Panc1 (cell line): ENCODE measurements at regions not wholly inside any gene's neighbourhood (a gene's known extent, or its start where the extent isn't known, plus 50 kb on each side); places are given as distances from the start of the nearest gene placed in this dataset.

Experiments used
- ATAC-seq: fragments of 200-7000 bp; cut with Tn5 transposase; 2 replicates; pipeline ENCODE4 v1.9.1; 2020; ENCODE audit warnings: mild to moderate bottlenecking, moderate library complexity
- BruUV-seq: library from RNA; stranded (reverse); fragments of 400-500 nt; replicated peaks from 2 replicates; lab custom pipeline; 2021; lab: Mats Ljungman, UMichigan
- CTCF ChIA-PET: fragments of 300-600 bp; sonication (Branson Sonifier 250); formaldehyde crosslinking; loops from one replicate; lab custom pipeline; 2022; ENCODE audit warnings: antibody characterized with exemption; lab: Charles Lee
- POLR2A ChIA-PET: fragments of 300-600 bp; sonication (Branson Sonifier 250); formaldehyde crosslinking; loops from one replicate; lab custom pipeline; 2022; ENCODE audit warnings: antibody characterized with exemption; lab: Charles Lee
- DNase-seq: peaks from one replicate; pipeline ENCODE4 v3.0.0-alpha.2; 2010; ENCODE audit warnings: low read depth, low spot score
- H3K27ac ChIP-seq: 2 replicates; pipeline ENCODE4 v1.5.1; 2011; ENCODE audit warnings: mild to moderate bottlenecking, low read length, inconsistent platforms
- H3K27me3 ChIP-seq: fragments of 200-500 bp; sonication (Bioruptor generic); 2 replicates; pipeline ENCODE4 v1.6.0; 2014; ENCODE audit warnings: low read length, inconsistent platforms; ENCODE audit not compliant: control insufficient read depth, insufficient read depth
- H3K36me3 ChIP-seq: fragments of 200-500 bp; sonication (Bioruptor generic); 2 replicates; pipeline ENCODE4 v1.5.1; 2014; ENCODE audit warnings: inconsistent platforms, mild to moderate bottlenecking, low read length, moderate library complexity; ENCODE audit not compliant: control insufficient read depth, insufficient read depth
- H3K4me1 ChIP-seq: 2 replicates; pipeline ENCODE4 v1.5.1; 2011; ENCODE audit warnings: inconsistent platforms, mild to moderate bottlenecking, low read length, moderate library complexity; ENCODE audit not compliant: control insufficient read depth, insufficient read depth
- H3K4me3 ChIP-seq, 2 experiments: 2 replicates each; pipeline ENCODE4 v1.5.1; 2011 to 2012; ENCODE audit warnings: low read depth in 2 of 2, low read length in 2 of 2, mild to moderate bottlenecking in 2 of 2, inconsistent platforms in 1 of 2, moderate library complexity in 1 of 2
- H3K9me3 ChIP-seq: fragments of 200-500 bp; sonication (Bioruptor generic); 2 replicates; pipeline ENCODE4 v1.5.1; 2014; ENCODE audit warnings: low read depth, mild to moderate bottlenecking, inconsistent platforms, low read length, moderate library complexity; ENCODE audit not compliant: control insufficient read depth, insufficient read depth
- POLR2AphosphoS5 ChIP-seq: IDR thresholded peaks from 2 replicates; pipeline ENCODE4 v1.6.1; 2012; ENCODE audit warnings: mild to moderate bottlenecking, low read depth, low read length, moderate library complexity
- SIN3A ChIP-seq: IDR thresholded peaks from 2 replicates; pipeline ENCODE4 v1.6.1; 2012; ENCODE audit warnings: low read depth, mild to moderate bottlenecking, low read length, moderate library complexity, borderline replicate concordance; ENCODE audit not compliant: insufficient read depth
- TCF7L2 ChIP-seq: IDR thresholded peaks from 2 replicates; pipeline ENCODE4 v1.6.1; 2011; ENCODE audit warnings: mild to moderate bottlenecking, low read depth, low read length, inconsistent platforms
- in situ Hi-C: cut with HindIII; loops from 2 replicates; pipeline ENCODE4 v1.10.0; 2016; ENCODE audit warnings: low sequenced_read_pairs, low pct_unique_long_range_greater_than_20kb
- intact Hi-C: fragments of 100-400 bp; cut with micrococcal nuclease; formaldehyde crosslinking; loops from one replicate; pipeline ENCODE4 v1.10.0; 2022; ENCODE audit not compliant: unreplicated experiment
- TF ChIP-seq, protein P1 (sequence below), 2 experiments: IDR thresholded peaks; 2 replicates each; pipeline ENCODE4 v1.6.1; 2011 to 2012; ENCODE audit warnings: low read depth in 2 of 2, control low read depth in 1 of 2, low read length in 1 of 2, mild to moderate bottlenecking in 1 of 2, moderate library complexity in 1 of 2; ENCODE audit not compliant: insufficient read depth in 1 of 2
- TF ChIP-seq, protein P2 (sequence below): fragments of 450-650 bp; IDR thresholded peaks from 2 replicates; pipeline ENCODE4 v1.5.1; 2017; ENCODE audit warnings: mild to moderate bottlenecking

DNA sequence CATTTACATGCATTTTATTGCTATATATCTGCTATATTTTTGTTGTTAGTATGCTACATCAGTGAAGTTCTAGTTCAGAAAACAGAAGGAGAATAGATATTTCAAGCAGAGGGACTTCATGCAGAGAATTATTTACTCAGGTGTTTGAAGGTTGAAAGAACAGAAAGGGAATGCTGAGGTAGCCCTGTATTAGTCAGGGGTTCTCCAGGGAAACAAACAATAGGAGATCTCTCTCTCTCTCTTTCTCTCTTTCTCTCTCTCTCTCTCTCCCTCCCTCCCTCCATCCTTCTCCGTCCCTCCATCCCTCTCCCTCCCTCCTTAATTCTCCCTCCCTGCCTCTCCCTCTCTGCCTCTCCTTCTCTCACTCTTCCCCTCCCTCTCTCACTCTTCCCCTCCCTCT lies 114.3 kb upstream of the TDRD3 start:
- TF ChIP-seq, protein P1, sequence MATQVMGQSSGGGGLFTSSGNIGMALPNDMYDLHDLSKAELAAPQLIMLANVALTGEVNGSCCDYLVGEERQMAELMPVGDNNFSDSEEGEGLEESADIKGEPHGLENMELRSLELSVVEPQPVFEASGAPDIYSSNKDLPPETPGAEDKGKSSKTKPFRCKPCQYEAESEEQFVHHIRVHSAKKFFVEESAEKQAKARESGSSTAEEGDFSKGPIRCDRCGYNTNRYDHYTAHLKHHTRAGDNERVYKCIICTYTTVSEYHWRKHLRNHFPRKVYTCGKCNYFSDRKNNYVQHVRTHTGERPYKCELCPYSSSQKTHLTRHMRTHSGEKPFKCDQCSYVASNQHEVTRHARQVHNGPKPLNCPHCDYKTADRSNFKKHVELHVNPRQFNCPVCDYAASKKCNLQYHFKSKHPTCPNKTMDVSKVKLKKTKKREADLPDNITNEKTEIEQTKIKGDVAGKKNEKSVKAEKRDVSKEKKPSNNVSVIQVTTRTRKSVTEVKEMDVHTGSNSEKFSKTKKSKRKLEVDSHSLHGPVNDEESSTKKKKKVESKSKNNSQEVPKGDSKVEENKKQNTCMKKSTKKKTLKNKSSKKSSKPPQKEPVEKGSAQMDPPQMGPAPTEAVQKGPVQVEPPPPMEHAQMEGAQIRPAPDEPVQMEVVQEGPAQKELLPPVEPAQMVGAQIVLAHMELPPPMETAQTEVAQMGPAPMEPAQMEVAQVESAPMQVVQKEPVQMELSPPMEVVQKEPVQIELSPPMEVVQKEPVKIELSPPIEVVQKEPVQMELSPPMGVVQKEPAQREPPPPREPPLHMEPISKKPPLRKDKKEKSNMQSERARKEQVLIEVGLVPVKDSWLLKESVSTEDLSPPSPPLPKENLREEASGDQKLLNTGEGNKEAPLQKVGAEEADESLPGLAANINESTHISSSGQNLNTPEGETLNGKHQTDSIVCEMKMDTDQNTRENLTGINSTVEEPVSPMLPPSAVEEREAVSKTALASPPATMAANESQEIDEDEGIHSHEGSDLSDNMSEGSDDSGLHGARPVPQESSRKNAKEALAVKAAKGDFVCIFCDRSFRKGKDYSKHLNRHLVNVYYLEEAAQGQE (IDR thresholded peaks at IDR 0.05; ENCODE audit: insufficient read depth in 1 of 2, low read depth in 2 of 2, low read length in 1 of 2) = no peak
- TF ChIP-seq, protein P2, sequence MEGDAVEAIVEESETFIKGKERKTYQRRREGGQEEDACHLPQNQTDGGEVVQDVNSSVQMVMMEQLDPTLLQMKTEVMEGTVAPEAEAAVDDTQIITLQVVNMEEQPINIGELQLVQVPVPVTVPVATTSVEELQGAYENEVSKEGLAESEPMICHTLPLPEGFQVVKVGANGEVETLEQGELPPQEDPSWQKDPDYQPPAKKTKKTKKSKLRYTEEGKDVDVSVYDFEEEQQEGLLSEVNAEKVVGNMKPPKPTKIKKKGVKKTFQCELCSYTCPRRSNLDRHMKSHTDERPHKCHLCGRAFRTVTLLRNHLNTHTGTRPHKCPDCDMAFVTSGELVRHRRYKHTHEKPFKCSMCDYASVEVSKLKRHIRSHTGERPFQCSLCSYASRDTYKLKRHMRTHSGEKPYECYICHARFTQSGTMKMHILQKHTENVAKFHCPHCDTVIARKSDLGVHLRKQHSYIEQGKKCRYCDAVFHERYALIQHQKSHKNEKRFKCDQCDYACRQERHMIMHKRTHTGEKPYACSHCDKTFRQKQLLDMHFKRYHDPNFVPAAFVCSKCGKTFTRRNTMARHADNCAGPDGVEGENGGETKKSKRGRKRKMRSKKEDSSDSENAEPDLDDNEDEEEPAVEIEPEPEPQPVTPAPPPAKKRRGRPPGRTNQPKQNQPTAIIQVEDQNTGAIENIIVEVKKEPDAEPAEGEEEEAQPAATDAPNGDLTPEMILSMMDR = no peak
- TF ChIP-seq POLR2AphosphoS5 (no peak), SIN3A (no peak), TCF7L2 (no peak)
- no peak for DNase-seq
- no peaks in the 10 kb centered on the region for H3K4me1 ChIP-seq
- H3K4me3 ChIP-seq = no peak overlapping the region
- intact Hi-C loops (no loop called here), in situ Hi-C loops (no loop called here)
- no peaks in the 10 kb centered on the region for H3K36me3 ChIP-seq
- POLR2A ChIA-PET = no interaction called here
- H3K9me3 ChIP-seq = no peaks in the 10 kb centered on the region
- CTCF ChIA-PET = no interaction called here
- ATAC-seq = no peak
- no peaks in the 10 kb centered on the region for H3K27me3 ChIP-seq
- no TSS peak for BruUV-seq
- no peak overlapping the region for H3K27ac ChIP-seq

DNA sequence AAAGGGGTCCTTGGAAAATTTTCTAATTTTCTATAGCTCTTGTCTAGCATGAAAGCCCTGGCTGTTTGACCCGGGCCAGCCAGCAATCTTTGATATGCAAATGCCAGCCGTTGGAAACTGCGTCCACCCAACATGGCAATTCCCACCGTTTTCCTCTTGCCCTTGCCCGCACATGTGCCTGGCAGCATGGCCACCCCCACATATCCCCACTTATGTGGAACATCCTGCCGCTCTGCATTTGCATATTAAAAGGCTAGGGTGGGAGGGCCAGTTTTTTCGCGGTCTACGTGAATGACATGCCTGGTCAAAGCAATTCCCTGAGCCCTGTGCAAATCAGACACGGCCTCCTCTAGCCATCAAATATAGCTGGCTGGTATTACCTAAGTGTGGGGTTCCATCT lies 110.3 kb upstream of the TDRD3 start:
- no peak for ATAC-seq
- TF ChIP-seq, protein P2 = no peak
- TF ChIP-seq SIN3A (no peak), POLR2AphosphoS5 (no peak), TCF7L2 (no peak)
- TF ChIP-seq, protein P1 (IDR thresholded peaks at IDR 0.05; ENCODE audit: insufficient read depth in 1 of 2, low read depth in 2 of 2, low read length in 1 of 2) = no peak

More for the DNA sequence above, 110.3 kb upstream of the TDRD3 start:
- Histone ChIP-seq H3K27ac (no peak overlapping the region), H3K9me3 (no peaks in the 10 kb centered on the region), H3K36me3 (no peaks in the 10 kb centered on the region), H3K4me1 (no peaks in the 10 kb centered on the region), H3K27me3 (no peaks in the 10 kb centered on the region), H3K4me3 (no peak overlapping the region)
- ChIA-PET CTCF (no interaction called here), POLR2A (no interaction called here)
- intact Hi-C loops = no loop called here
- in situ Hi-C loops = no loop called here
- DNase-seq = no peak
- no TSS peak for BruUV-seq
